PC-3 (cell line): ENCODE measurements at regions not wholly inside any gene's neighbourhood (a gene's known extent, or its start where the extent isn't known, plus 50 kb on each side); places are given as distances from the start of the nearest gene placed in this dataset.

Source experiments
- ATAC-seq: fragments of 200-7000 bp; cut with Tn5 transposase; 2 replicates; pipeline ENCODE4 v1.9.1; 2020; ENCODE audit warnings: mild to moderate bottlenecking, moderate library complexity
- BruUV-seq: library from RNA; stranded (reverse); fragments of 400-500 nt; replicated peaks from 2 replicates; lab custom pipeline; 2021; lab: Mats Ljungman, UMichigan
- CTCF ChIA-PET: fragments of 300-600 bp; sonication (Branson Sonifier 250); formaldehyde crosslinking; loops from one replicate; lab custom pipeline; 2022; ENCODE audit warnings: antibody characterized with exemption; lab: Charles Lee
- POLR2A ChIA-PET: fragments of 300-600 bp; sonication (Branson Sonifier 250); formaldehyde crosslinking; loops from one replicate; lab custom pipeline; 2022; ENCODE audit warnings: antibody characterized with exemption; ENCODE audit not compliant: unreplicated experiment; lab: Charles Lee
- DNase-seq: peaks from one replicate; pipeline ENCODE4 v3.0.0-alpha.2; 2015
- H2AFZ ChIP-seq: fragments of 300-600 bp; sonication (generic); 2 replicates; pipeline ENCODE4 v1.6.0; 2016; ENCODE audit warnings: antibody characterized with exemption, low read length
- H3F3A ChIP-seq: fragments of 300-600 bp; sonication (generic); one replicate; pipeline ENCODE4 v1.6.0; 2017; ENCODE audit warnings: antibody characterized with exemption, low read length, control low read depth, mild to moderate bottlenecking; ENCODE audit not compliant: unreplicated experiment
- H3K27ac ChIP-seq: fragments of 300-600 bp; sonication (generic); 2 replicates; pipeline ENCODE4 v1.5.1; 2016; ENCODE audit warnings: mild to moderate bottlenecking, low read length
- H3K27me3 ChIP-seq: fragments of 300-600 bp; sonication (generic); 2 replicates; pipeline ENCODE4 v1.6.1; 2016; ENCODE audit warnings: low read length, mixed read lengths
- H3K36me3 ChIP-seq: fragments of 300-600 bp; sonication (generic); 2 replicates; pipeline ENCODE4 v1.6.1; 2016; ENCODE audit warnings: low read depth, mixed run types, low read length, mixed read lengths
- H3K4me1 ChIP-seq: fragments of 300-600 bp; sonication (generic); 2 replicates; pipeline ENCODE4 v1.5.1; 2016; ENCODE audit warnings: low read length; ENCODE audit not compliant: insufficient read depth
- H3K4me2 ChIP-seq: fragments of 300-600 bp; sonication (generic); 2 replicates; pipeline ENCODE4 v1.6.0; 2016; ENCODE audit warnings: low read length
- H3K4me3 ChIP-seq: fragments of 300-600 bp; sonication (generic); 2 replicates; pipeline ENCODE4 v1.5.1; 2016; ENCODE audit warnings: mild to moderate bottlenecking, low read length, mixed read lengths
- H3K79me2 ChIP-seq: fragments of 300-600 bp; sonication (generic); 2 replicates; pipeline ENCODE4 v1.6.1; 2017; ENCODE audit warnings: low read length, mixed read lengths
- H3K9ac ChIP-seq: fragments of 300-600 bp; sonication (generic); 2 replicates; pipeline ENCODE4 v1.6.0; 2016; ENCODE audit warnings: mild to moderate bottlenecking, low read length
- H3K9me2 ChIP-seq: fragments of 300-600 bp; sonication (generic); replicated peaks from 2 replicates; pipeline ENCODE4 v1.6.1; 2016; ENCODE audit warnings: mixed run types, low read length, mixed read lengths
- H3K9me3 ChIP-seq: fragments of 300-600 bp; sonication (generic); 2 replicates; pipeline ENCODE4 v1.6.1; 2016; ENCODE audit warnings: low read length, mixed read lengths
- H4K20me1 ChIP-seq: fragments of 300-600 bp; sonication (generic); 2 replicates; pipeline ENCODE4 v1.6.1; 2016; ENCODE audit warnings: low read length, mixed read lengths
- EZH2 ChIP-seq: fragments of 300-600 bp; sonication (generic); IDR thresholded peaks from one replicate; pipeline ENCODE4 v1.6.1; 2017; ENCODE audit warnings: antibody characterized with exemption, mild to moderate bottlenecking, low read length; ENCODE audit not compliant: unreplicated experiment
- EZH2phosphoT487 ChIP-seq: fragments of 300-600 bp; sonication (generic); IDR thresholded peaks from 2 replicates; pipeline ENCODE4 v1.6.1; 2018; ENCODE audit warnings: mild to moderate bottlenecking, antibody characterized with exemption, low read length, borderline replicate concordance
- intact Hi-C: fragments of 100-400 bp; cut with micrococcal nuclease; formaldehyde crosslinking; loops from 2 replicates; pipeline ENCODE4 v1.9.0; 2023
- TF ChIP-seq, protein P1 (sequence below): fragments of 300-600 bp; sonication (generic); conservative IDR thresholded peaks from 2 replicates; pipeline ENCODE4 v1.5.1; 2017; ENCODE audit warnings: antibody characterized with exemption, low read depth, mild to moderate bottlenecking, low read length

DNA sequence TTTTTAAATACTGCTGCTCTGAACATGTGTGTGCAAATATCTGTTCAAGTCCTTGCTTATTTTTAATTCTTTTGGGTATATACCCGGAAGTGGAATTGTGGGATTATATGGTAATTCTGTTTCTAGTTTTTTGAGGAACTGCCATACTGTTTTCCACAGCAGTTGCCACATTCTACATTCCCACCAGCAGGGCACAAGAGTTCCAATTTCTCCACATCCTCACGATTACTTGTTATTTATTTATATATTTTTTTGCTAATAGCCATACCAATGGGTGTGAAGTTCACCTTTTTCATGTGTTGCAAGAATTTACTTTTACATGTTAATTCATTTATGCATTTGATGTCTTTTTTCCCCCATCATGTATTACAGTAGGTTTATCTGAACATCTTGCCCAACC is 79.6 kb upstream of the CXCL12 start:
- no peak overlapping the region for H3K9ac ChIP-seq
- H2AFZ ChIP-seq, result no peak overlapping the region
- H3K4me1 ChIP-seq, result no peaks in the 10 kb centered on the region
- no peaks in the 10 kb centered on the region for H3K9me3 ChIP-seq
- DNase-seq, result no peak
- no peak overlapping the region for H3K27ac ChIP-seq
- H3K4me3 ChIP-seq, result no peak overlapping the region
- no peaks in the 10 kb centered on the region for H3F3A ChIP-seq
- no peaks in the 10 kb centered on the region for H4K20me1 ChIP-seq
- no peaks in the 10 kb centered on the region for H3K9me2 ChIP-seq
- no TSS peak for BruUV-seq
- TF ChIP-seq EZH2, result no peak
- TF ChIP-seq, protein P1, sequence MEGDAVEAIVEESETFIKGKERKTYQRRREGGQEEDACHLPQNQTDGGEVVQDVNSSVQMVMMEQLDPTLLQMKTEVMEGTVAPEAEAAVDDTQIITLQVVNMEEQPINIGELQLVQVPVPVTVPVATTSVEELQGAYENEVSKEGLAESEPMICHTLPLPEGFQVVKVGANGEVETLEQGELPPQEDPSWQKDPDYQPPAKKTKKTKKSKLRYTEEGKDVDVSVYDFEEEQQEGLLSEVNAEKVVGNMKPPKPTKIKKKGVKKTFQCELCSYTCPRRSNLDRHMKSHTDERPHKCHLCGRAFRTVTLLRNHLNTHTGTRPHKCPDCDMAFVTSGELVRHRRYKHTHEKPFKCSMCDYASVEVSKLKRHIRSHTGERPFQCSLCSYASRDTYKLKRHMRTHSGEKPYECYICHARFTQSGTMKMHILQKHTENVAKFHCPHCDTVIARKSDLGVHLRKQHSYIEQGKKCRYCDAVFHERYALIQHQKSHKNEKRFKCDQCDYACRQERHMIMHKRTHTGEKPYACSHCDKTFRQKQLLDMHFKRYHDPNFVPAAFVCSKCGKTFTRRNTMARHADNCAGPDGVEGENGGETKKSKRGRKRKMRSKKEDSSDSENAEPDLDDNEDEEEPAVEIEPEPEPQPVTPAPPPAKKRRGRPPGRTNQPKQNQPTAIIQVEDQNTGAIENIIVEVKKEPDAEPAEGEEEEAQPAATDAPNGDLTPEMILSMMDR, result peak; percentile 18; the same call in 1 of the 2 replicates
- peaks cover 48% of the 10 kb centered on the region for H3K27me3 ChIP-seq
- ChIA-PET POLR2A (no interaction called here), CTCF (no interaction called here)
- intact Hi-C loops, result no loop called here
- H3K36me3 ChIP-seq, result no peaks in the 10 kb centered on the region
- no peak for ATAC-seq
- H3K4me2 ChIP-seq, result no peak overlapping the region
- no peaks in the 10 kb centered on the region for H3K79me2 ChIP-seq

DNA sequence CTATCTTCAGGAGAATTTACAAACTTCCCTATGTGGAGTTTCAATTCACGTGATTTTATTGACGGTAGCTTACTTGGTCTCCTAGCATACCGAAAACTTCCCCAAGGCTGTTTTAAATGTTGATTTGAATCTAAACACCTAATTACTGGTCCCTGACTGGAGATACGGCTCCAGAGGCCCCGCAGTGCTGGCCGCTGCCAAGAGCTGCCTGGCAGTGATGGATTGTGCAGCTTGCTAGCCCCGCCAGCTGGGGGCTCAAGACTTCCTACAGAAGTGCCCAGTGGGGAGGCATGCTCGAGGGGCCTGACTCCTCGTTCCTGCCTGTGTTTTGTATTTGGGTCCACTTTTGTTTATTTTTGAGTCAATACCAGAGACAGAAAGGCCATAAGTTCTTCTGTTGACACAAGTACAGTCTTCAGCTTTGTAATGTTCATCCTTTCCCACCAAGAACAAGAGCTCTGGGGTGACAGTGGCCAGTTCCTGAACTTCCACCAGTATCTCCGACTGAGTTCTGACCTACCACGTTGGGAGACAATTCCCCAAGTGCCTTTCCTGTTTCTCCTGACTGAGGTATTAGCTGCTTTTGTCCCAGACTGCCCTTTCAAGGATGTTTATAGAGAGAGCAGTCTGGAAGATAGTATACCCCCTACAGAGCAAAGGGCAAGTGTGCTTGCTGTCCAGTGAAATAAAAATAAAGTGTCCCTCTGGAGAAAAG is 80.7 kb upstream of the CXCL12 start:
- H3K79me2 ChIP-seq, result no peaks in the 10 kb centered on the region
- no peaks in the 10 kb centered on the region for H3K9me3 ChIP-seq
- ChIA-PET CTCF (no interaction called here), POLR2A (no interaction called here)
- H3F3A ChIP-seq, result no peaks in the 10 kb centered on the region
- no peaks in the 10 kb centered on the region for H3K9me2 ChIP-seq
- BruUV-seq, result no TSS peak
- DNase-seq (no peak), ATAC-seq (no peak)
- no peaks in the 10 kb centered on the region for H3K4me1 ChIP-seq
- H3K9ac ChIP-seq, result no peak overlapping the region
- intact Hi-C loops, result no loop called here
- no peak overlapping the region for H3K4me2 ChIP-seq
- peaks cover 45% of the 10 kb centered on the region for H3K27me3 ChIP-seq
- no peak overlapping the region for H3K4me3 ChIP-seq
- H3K27ac ChIP-seq, result no peak overlapping the region
- no peaks in the 10 kb centered on the region for H4K20me1 ChIP-seq
- H3K36me3 ChIP-seq, result no peaks in the 10 kb centered on the region
- TF ChIP-seq EZH2, result no peak
- no peak for TF ChIP-seq EZH2phosphoT487
- TF ChIP-seq, protein P1, result no peak
- H2AFZ ChIP-seq, result no peak overlapping the region

DNA sequence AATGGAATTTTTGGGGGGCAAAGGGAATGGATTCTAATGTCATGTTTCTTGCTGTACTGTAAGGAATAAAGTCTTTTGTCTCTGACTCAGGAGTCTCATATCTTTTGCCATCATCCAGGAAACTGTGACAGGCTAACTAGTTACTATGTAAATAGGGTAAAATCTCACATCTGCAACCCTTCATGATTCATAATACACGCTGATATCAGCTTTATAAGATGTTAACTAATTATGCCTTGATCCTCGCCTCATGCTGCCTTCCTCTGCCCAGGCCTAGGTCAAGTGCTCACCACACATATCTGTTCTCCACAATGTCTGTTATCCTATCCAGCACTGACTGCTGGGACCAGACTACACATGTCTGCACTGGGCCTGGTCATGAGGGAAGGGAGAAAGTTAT is 81.3 kb upstream of the CXCL12 start:
- Histone ChIP-seq H3F3A (no peaks in the 10 kb centered on the region), H3K4me3 (no peak overlapping the region), H3K27ac (no peak overlapping the region), H3K4me1 (no peaks in the 10 kb centered on the region), H3K36me3 (no peaks in the 10 kb centered on the region), H3K27me3 (peaks cover 45% of the 10 kb centered on the region), H3K9me2 (no peaks in the 10 kb centered on the region), H3K9me3 (no peaks in the 10 kb centered on the region), H3K4me2 (no peak overlapping the region), H3K9ac (no peak overlapping the region), H3K79me2 (no peaks in the 10 kb centered on the region), H2AFZ (no peak overlapping the region), H4K20me1 (no peaks in the 10 kb centered on the region)
- CTCF ChIA-PET, result no interaction called here
- BruUV-seq, result no TSS peak
- DNase-seq (peak; percentile 13), ATAC-seq (no peak)
- POLR2A ChIA-PET, result no interaction called here
- TF ChIP-seq EZH2, result no peak
- TF ChIP-seq, protein P1, result no peak
- TF ChIP-seq EZH2phosphoT487, result no peak
- intact Hi-C loops, result no loop called here
